CD4-positive, alpha-beta memory T cell (primary cell): ENCODE measurements at regions not wholly inside any gene's neighbourhood (a gene's known extent, or its start where the extent isn't known, plus 50 kb on each side); places are given as distances from the start of the nearest gene placed in this dataset.

Experiments used
- CTCF ChIA-PET: fragments of 350-600 bp; sonication (Branson Sonifier 250); formaldehyde crosslinking; loops from one replicate; lab custom pipeline; 2021; ENCODE audit warnings: inconsistent platforms; ENCODE audit not compliant: partially characterized antibody; lab: Charles Lee
- POLR2A ChIA-PET: fragments of 350-600 bp; sonication (Branson Sonifier 250); formaldehyde crosslinking; loops from one replicate; lab custom pipeline; 2021; ENCODE audit not compliant: partially characterized antibody; lab: Charles Lee
- DNase-seq, 5 donors: peaks; one replicate each; pipeline versions ENCODE4 v3.0.0 to v3.0.0-alpha.2; 2020 to 2022; ENCODE audit warnings: mixed read lengths in 1 of 5
- H3K27ac ChIP-seq: one replicate; pipeline ENCODE4 v1.7.0; 2013; ENCODE audit warnings: low read depth, low read length
- H3K27me3 ChIP-seq: 2 replicates; pipeline ENCODE4 v1.7.0; 2013; ENCODE audit warnings: mild to moderate bottlenecking, low read length, moderate library complexity; ENCODE audit not compliant: insufficient read depth
- H3K36me3 ChIP-seq: 2 replicates; pipeline ENCODE4 v1.7.0; 2013; ENCODE audit warnings: mild to moderate bottlenecking, low read length, moderate library complexity; ENCODE audit not compliant: insufficient read depth
- H3K4me1 ChIP-seq: 2 replicates; pipeline ENCODE4 v1.7.0; 2013; ENCODE audit warnings: mild to moderate bottlenecking, low read length, moderate library complexity; ENCODE audit not compliant: insufficient read depth
- H3K4me3 ChIP-seq, 2 donors: one replicate each; pipeline ENCODE4 v1.7.0; 2013; ENCODE audit warnings: low read length in 2 of 2, mild to moderate bottlenecking in 1 of 2
- H3K9me3 ChIP-seq, 2 donors: one replicate each; pipeline ENCODE4 v1.7.0; 2013; ENCODE audit warnings: low read length in 2 of 2, control low read depth in 1 of 2; ENCODE audit not compliant: control insufficient read depth in 1 of 2
- H3K27ac Mint-ChIP-seq, 7 donors: one replicate each; pipeline ENCODE4 v1.8.0; 2020 to 2021; ENCODE audit warnings: mixed read lengths in 7 of 7, mild to moderate bottlenecking in 6 of 7, inconsistent platforms in 3 of 7, moderate library complexity in 3 of 7
- H3K27me3 Mint-ChIP-seq, 2 donors: one replicate each; pipeline ENCODE4 v1.8.0; 2020 to 2021; ENCODE audit warnings: mixed read lengths in 2 of 2
- H3K36me3 Mint-ChIP-seq, 2 donors: one replicate each; pipeline ENCODE4 v1.8.0; 2020 to 2021; ENCODE audit warnings: mixed read lengths in 2 of 2, inconsistent platforms in 1 of 2, mild to moderate bottlenecking in 1 of 2
- H3K4me1 Mint-ChIP-seq, 4 donors: one replicate each; pipeline ENCODE4 v1.8.0; 2020 to 2021; ENCODE audit warnings: mixed read lengths in 4 of 4, mild to moderate bottlenecking in 1 of 4
- H3K4me3 Mint-ChIP-seq, 8 donors: one replicate each; pipeline ENCODE4 v1.8.0; 2020 to 2021; ENCODE audit warnings: mixed read lengths in 8 of 8, mild to moderate bottlenecking in 7 of 8, moderate library complexity in 6 of 8, inconsistent platforms in 3 of 8
- H3K9me3 Mint-ChIP-seq, 8 donors: one replicate each; pipeline ENCODE4 v1.8.0; 2020 to 2021; ENCODE audit warnings: mixed read lengths in 8 of 8, mild to moderate bottlenecking in 5 of 8, inconsistent platforms in 3 of 8, moderate library complexity in 1 of 8
- intact Hi-C: fragments of 100-400 bp; cut with micrococcal nuclease; formaldehyde crosslinking; loops from one replicate; pipeline ENCODE4 v1.15.1; 2023

- H3K9me3 ChIP-seq = no peaks in the 10 kb centered on the region
- no peak overlapping the region for H3K4me3 Mint-ChIP-seq
- intact Hi-C loops = no loop called here
- H3K36me3 Mint-ChIP-seq = no peaks in the 10 kb centered on the region
- peaks cover 4 to 33% (median 24%) of the 10 kb centered on the region in 8 donors for H3K9me3 Mint-ChIP-seq
- POLR2A ChIA-PET = no interaction called here
- H3K4me1 Mint-ChIP-seq = no peaks in the 10 kb centered on the region
- H3K4me3 ChIP-seq = no peak overlapping the region
- H3K27me3 Mint-ChIP-seq = peaks cover 0 to 2% of the 10 kb centered on the region in 2 donors
- no peak for DNase-seq
- CTCF ChIA-PET = no interaction called here
- H3K27ac Mint-ChIP-seq = no peak overlapping the region
- no peak overlapping the region for H3K27ac ChIP-seq
- no peaks in the 10 kb centered on the region for H3K27me3 ChIP-seq
- H3K4me1 ChIP-seq = no peaks in the 10 kb centered on the region
- no peaks in the 10 kb centered on the region for H3K36me3 ChIP-seq
Measured at GRCh38 chr11:103829596-103829995, 206.8 kb upstream of the DDI1 start.

GRCh38 chr11:103830205-103830604 is 206.2 kb upstream of the DDI1 start:
- Mint-ChIP-seq H3K4me3 (no peak overlapping the region), H3K27me3 (peaks cover 0 to 2% of the 10 kb centered on the region in 2 donors), H3K27ac (no peak overlapping the region), H3K9me3 (peaks cover 4 to 37% (median 24%) of the 10 kb centered on the region in 8 donors), H3K4me1 (no peaks in the 10 kb centered on the region), H3K36me3 (no peaks in the 10 kb centered on the region)
- no peak for DNase-seq
- no peaks in the 10 kb centered on the region for H3K4me1 ChIP-seq
- intact Hi-C loops = no loop called here
- no peak overlapping the region for H3K27ac ChIP-seq
- no peaks in the 10 kb centered on the region for H3K27me3 ChIP-seq
- no peaks in the 10 kb centered on the region for H3K9me3 ChIP-seq
- H3K36me3 ChIP-seq = no peaks in the 10 kb centered on the region
- H3K4me3 ChIP-seq = no peak overlapping the region
- ChIA-PET CTCF (no interaction called here), POLR2A (no interaction called here)

GRCh38 chr11:103832762-103833161 is 203.7 kb upstream of the DDI1 start:
- Histone ChIP-seq H3K4me3 (no peak overlapping the region), H3K9me3 (no peaks in the 10 kb centered on the region), H3K36me3 (no peaks in the 10 kb centered on the region), H3K27me3 (no peaks in the 10 kb centered on the region), H3K4me1 (no peaks in the 10 kb centered on the region), H3K27ac (no peak overlapping the region)
- ChIA-PET CTCF (no interaction called here), POLR2A (no interaction called here)
- Mint-ChIP-seq H3K36me3 (no peaks in the 10 kb centered on the region), H3K27ac (no peak overlapping the region), H3K4me1 (no peaks in the 10 kb centered on the region), H3K4me3 (no peak overlapping the region), H3K27me3 (peaks cover 0 to 2% of the 10 kb centered on the region in 2 donors), H3K9me3 (peaks cover 4 to 55% (median 25%) of the 10 kb centered on the region in 8 donors)
- intact Hi-C loops = no loop called here
- DNase-seq = no peak

GRCh38 chr11:103842191-103842590 is 194.2 kb upstream of the DDI1 start:
- intact Hi-C loops = no loop called here
- POLR2A ChIA-PET = no interaction called here
- Mint-ChIP-seq H3K4me1 (no peaks in the 10 kb centered on the region), H3K27ac (no peak overlapping the region), H3K27me3 (no peaks in the 10 kb centered on the region), H3K9me3 (peaks cover 0 to under 1% (median 0%) of the 10 kb centered on the region in 8 donors), H3K4me3 (no peak overlapping the region), H3K36me3 (no peaks in the 10 kb centered on the region)
- no peaks in the 10 kb centered on the region for H3K9me3 ChIP-seq
- H3K27ac ChIP-seq = no peak overlapping the region
- no peaks in the 10 kb centered on the region for H3K4me1 ChIP-seq
- H3K27me3 ChIP-seq = no peaks in the 10 kb centered on the region
- no peak for DNase-seq
- no peak overlapping the region for H3K4me3 ChIP-seq
- H3K36me3 ChIP-seq = no peaks in the 10 kb centered on the region
- CTCF ChIA-PET = no interaction called here

- ChIA-PET POLR2A (no interaction called here), CTCF (no interaction called here)
- no peaks in the 10 kb centered on the region for H3K9me3 ChIP-seq
- Mint-ChIP-seq H3K27ac (no peak overlapping the region), H3K4me3 (no peak overlapping the region), H3K27me3 (no peaks in the 10 kb centered on the region), H3K36me3 (no peaks in the 10 kb centered on the region), H3K4me1 (no peaks in the 10 kb centered on the region), H3K9me3 (no peaks in the 10 kb centered on the region)
- intact Hi-C loops = no loop called here
- no peak for DNase-seq
- no peaks in the 10 kb centered on the region for H3K27me3 ChIP-seq
- H3K4me1 ChIP-seq = no peaks in the 10 kb centered on the region
- no peak overlapping the region for H3K27ac ChIP-seq
- H3K36me3 ChIP-seq = no peaks in the 10 kb centered on the region
- H3K4me3 ChIP-seq = no peak overlapping the region
Measured at GRCh38 chr11:103842795-103843194, 193.6 kb upstream of the DDI1 start.

GRCh38 chr11:103844327-103845215 is 191.9 kb upstream of the DDI1 start:
- no peaks in the 10 kb centered on the region for H3K36me3 ChIP-seq
- no peak overlapping the region for H3K27ac Mint-ChIP-seq
- H3K4me1 ChIP-seq = no peaks in the 10 kb centered on the region
- DNase-seq = no peak
- POLR2A ChIA-PET = no interaction called here
- H3K27me3 Mint-ChIP-seq = no peaks in the 10 kb centered on the region
- no peaks in the 10 kb centered on the region for H3K36me3 Mint-ChIP-seq
- no peak overlapping the region for H3K27ac ChIP-seq
- intact Hi-C loops = no loop called here
- no peaks in the 10 kb centered on the region for H3K4me1 Mint-ChIP-seq
- CTCF ChIA-PET = no interaction called here
- no peak overlapping the region for H3K4me3 ChIP-seq
- H3K9me3 Mint-ChIP-seq = no peaks in the 10 kb centered on the region
- H3K4me3 Mint-ChIP-seq = no peak overlapping the region
- no peaks in the 10 kb centered on the region for H3K9me3 ChIP-seq
- H3K27me3 ChIP-seq = no peaks in the 10 kb centered on the region

- POLR2A ChIA-PET = no interaction called here
- no peaks in the 10 kb centered on the region for H3K27me3 ChIP-seq
- intact Hi-C loops = no loop called here
- DNase-seq = no peak
- no peaks in the 10 kb centered on the region for H3K4me1 ChIP-seq
- H3K27ac Mint-ChIP-seq = no peak overlapping the region
- no peaks in the 10 kb centered on the region for H3K9me3 ChIP-seq
- no peaks in the 10 kb centered on the region for H3K4me1 Mint-ChIP-seq
- H3K4me3 Mint-ChIP-seq = no peak overlapping the region
- H3K9me3 Mint-ChIP-seq = no peaks in the 10 kb centered on the region
- no peak overlapping the region for H3K27ac ChIP-seq
- H3K4me3 ChIP-seq = no peak overlapping the region
- no peaks in the 10 kb centered on the region for H3K36me3 ChIP-seq
- H3K27me3 Mint-ChIP-seq = no peaks in the 10 kb centered on the region
- H3K36me3 Mint-ChIP-seq = no peaks in the 10 kb centered on the region
- CTCF ChIA-PET = no interaction called here
Measured at GRCh38 chr11:103845331-103845730, 191.1 kb upstream of the DDI1 start.
